ENCODE measurements at regions not wholly inside any gene's neighbourhood (a gene's known extent, or its start where the extent isn't known, plus 50 kb on each side); places are given as distances from the start of the nearest gene placed in this dataset.

- ChIA-PET CTCF (interaction anchor here (1.2 to 1.6 kb wide), 2 partner anchors 12 to 14 kb away, joined by 3 read pairs; no protein-coding TSS in a partner anchor), POLR2A (no interaction called here)
- TF ChIP-seq, protein P1, sequence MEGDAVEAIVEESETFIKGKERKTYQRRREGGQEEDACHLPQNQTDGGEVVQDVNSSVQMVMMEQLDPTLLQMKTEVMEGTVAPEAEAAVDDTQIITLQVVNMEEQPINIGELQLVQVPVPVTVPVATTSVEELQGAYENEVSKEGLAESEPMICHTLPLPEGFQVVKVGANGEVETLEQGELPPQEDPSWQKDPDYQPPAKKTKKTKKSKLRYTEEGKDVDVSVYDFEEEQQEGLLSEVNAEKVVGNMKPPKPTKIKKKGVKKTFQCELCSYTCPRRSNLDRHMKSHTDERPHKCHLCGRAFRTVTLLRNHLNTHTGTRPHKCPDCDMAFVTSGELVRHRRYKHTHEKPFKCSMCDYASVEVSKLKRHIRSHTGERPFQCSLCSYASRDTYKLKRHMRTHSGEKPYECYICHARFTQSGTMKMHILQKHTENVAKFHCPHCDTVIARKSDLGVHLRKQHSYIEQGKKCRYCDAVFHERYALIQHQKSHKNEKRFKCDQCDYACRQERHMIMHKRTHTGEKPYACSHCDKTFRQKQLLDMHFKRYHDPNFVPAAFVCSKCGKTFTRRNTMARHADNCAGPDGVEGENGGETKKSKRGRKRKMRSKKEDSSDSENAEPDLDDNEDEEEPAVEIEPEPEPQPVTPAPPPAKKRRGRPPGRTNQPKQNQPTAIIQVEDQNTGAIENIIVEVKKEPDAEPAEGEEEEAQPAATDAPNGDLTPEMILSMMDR (IDR thresholded peaks at IDR 0.05; ENCODE audit: control extremely low read depth, extremely low read depth, low read depth, missing control alignments) = no peak
- DNase-seq (ENCODE audit: extremely low spot score) = no peak
Measured at GRCh38 chr6:95383878-95384277, 193.5 kb upstream of the MANEA start.

DNA sequence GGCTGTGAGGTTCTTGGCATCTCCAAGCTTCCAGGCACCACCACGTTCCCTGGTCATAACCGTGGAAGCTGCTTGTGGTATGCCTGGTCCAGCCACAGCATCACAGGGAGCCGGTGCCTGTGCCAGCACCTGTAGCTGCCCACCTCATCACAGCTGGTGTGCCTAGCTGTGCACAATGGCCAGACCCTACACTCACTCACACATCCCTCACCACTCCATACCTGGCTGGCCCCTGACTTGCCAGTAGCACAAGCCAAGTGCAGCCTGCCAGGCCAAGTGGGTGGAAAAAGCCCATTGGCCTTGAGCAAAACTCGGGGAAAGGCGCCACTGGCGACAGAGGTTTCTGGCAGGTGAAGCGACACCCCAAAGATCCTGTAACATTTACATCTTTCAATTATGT is 192.3 kb upstream of the MANEA start:
- DNase-seq (ENCODE audit: extremely low spot score) = no peak
- TF ChIP-seq, protein P1 (IDR thresholded peaks at IDR 0.05; ENCODE audit: control extremely low read depth, extremely low read depth, low read depth, missing control alignments) = no peak
- ChIA-PET POLR2A (no interaction called here), CTCF (interaction anchor here (1.6 kb wide), 1 partner anchor 11 kb away, joined by 3 read pairs; no protein-coding TSS in a partner anchor)

- ChIA-PET POLR2A (no interaction called here), CTCF (interaction anchor here (1.3 kb wide), 1 partner anchor 26 kb away, joined by 3 read pairs; no protein-coding TSS in a partner anchor)
- DNase-seq (ENCODE audit: extremely low spot score) = no peak
- TF ChIP-seq, protein P1 (IDR thresholded peaks at IDR 0.05; ENCODE audit: control extremely low read depth, extremely low read depth, low read depth, missing control alignments) = no peak
Measured at GRCh38 chr6:95387845-95388244, 189.5 kb upstream of the MANEA start.

DNA sequence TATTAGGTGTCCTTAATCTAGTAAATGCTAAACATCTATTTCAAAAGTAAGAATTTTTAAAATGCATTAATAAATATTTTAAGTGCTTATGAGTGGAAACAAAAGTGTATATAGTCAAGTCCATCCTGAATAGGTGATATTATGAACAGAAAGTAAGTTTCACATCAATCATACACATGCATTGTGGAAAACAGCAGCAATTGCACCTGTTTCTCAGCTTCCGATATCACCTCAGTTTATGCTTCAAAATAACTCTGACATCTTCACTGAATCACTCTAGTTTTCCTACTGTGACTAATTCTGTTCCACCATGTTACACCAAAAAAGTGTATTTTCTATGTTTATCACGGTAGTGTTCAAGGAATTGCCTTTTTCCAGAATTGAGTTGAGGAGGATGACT is 172.6 kb upstream of the MANEA start:
- TF ChIP-seq, protein P1 (IDR thresholded peaks at IDR 0.05; ENCODE audit: control extremely low read depth, extremely low read depth, low read depth, missing control alignments) = no peak
- ChIA-PET POLR2A (no interaction called here), CTCF (no interaction called here)
- DNase-seq (ENCODE audit: extremely low spot score) = no peak

- CTCF ChIA-PET = interaction anchor here (1.1 kb wide), 1 partner anchor 14 kb away, joined by 3 read pairs; no protein-coding TSS in a partner anchor
- no peak for DNase-seq (ENCODE audit: extremely low spot score)
- POLR2A ChIA-PET = no interaction called here
- TF ChIP-seq, protein P1 (IDR thresholded peaks at IDR 0.05; ENCODE audit: control extremely low read depth, extremely low read depth, low read depth, missing control alignments) = no peak
Measured at GRCh38 chr6:95408111-95408510, 169.2 kb upstream of the MANEA start.

DNA sequence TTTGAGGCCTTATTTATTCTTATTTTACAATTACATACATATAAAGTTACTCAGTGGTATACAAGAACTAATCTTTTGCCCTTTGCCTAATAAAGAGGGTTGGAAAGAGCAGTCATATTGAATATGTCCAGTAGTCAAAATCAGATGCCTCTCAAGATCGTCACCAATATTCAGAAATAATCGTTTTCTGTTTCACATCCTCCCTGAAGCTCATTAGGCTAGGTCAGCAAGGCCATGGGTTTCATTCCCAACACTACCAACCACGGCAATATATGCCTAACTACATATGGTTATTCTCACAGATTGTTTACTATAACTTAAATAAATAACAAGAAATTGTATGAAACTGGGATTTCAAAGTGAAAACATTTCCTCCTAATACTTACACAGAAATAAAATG is 167.2 kb upstream of the MANEA start:
- no peak for DNase-seq (ENCODE audit: extremely low spot score)
- POLR2A ChIA-PET = no interaction called here
- CTCF ChIA-PET = no interaction called here
- TF ChIP-seq, protein P1 (IDR thresholded peaks at IDR 0.05; ENCODE audit: control extremely low read depth, extremely low read depth, low read depth, missing control alignments) = no peak

DNA sequence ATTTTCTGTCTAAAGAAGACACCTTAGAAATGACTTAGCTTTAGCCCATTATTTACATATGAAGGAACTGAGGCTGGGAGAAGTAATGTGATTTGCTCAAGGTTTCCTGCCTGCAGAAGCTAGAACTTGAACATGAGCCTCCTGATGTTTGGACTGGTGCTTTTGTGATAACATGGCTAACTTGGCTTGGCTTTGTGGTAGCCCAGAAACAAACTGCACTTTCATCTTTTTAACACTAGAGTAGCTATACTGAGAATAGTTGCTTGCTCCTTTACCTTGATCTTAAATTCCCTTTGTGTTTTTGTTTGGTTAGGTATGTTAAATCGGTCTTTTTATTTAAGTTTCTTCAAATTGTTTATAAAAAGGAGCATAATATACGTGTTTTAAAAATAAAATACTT is 163.5 kb upstream of the MANEA start:
- CTCF ChIA-PET = interaction anchor here (1.3 kb wide), 1 partner anchor 11 kb away, joined by 3 read pairs; no protein-coding TSS in a partner anchor
- TF ChIP-seq, protein P1 (IDR thresholded peaks at IDR 0.05; ENCODE audit: control extremely low read depth, extremely low read depth, low read depth, missing control alignments) = no peak
- POLR2A ChIA-PET = no interaction called here
- DNase-seq (ENCODE audit: extremely low spot score) = no peak
